Stomach (tissue), 4 donors: ENCODE measurements at regions not wholly inside any gene's neighbourhood (a gene's known extent, or its start where the extent isn't known, plus 50 kb on each side); places are given as distances from the start of the nearest gene placed in this dataset.

ENCODE experiments used
- EP300 ChIP-seq: sonication (generic); formaldehyde crosslinking; IDR thresholded peaks from one replicate; pipeline ENCODE4 v1.6.1; 2017; ENCODE audit warnings: antibody characterized with exemption
- POLR2A ChIP-seq, 4 donors: fragments of 450-650 bp; IDR thresholded peaks; one replicate each; pipeline ENCODE4 v1.6.1; 2016; ENCODE audit warnings: antibody characterized with exemption in 4 of 4, control low read depth in 2 of 4, mild to moderate bottlenecking in 1 of 4, moderate library complexity in 1 of 4
- POLR2AphosphoS5 ChIP-seq, 3 donors: sonication (generic); formaldehyde crosslinking; IDR thresholded peaks; one replicate each; pipeline ENCODE4 v1.6.1; 2016; ENCODE audit warnings: antibody characterized with exemption in 3 of 3
- TF ChIP-seq, protein P1 (sequence below), 7 experiments: fragments of 450-650 bp in 4 of 7; fragments of 200-600 bp in 3 of 7; sonication (generic) in 3 of 7; IDR thresholded peaks; one replicate each; pipeline ENCODE4 v1.5.1; 2016 to 2019; ENCODE audit warnings: antibody characterized with exemption in 7 of 7, control low read depth in 2 of 7, mild to moderate bottlenecking in 1 of 7

DNA sequence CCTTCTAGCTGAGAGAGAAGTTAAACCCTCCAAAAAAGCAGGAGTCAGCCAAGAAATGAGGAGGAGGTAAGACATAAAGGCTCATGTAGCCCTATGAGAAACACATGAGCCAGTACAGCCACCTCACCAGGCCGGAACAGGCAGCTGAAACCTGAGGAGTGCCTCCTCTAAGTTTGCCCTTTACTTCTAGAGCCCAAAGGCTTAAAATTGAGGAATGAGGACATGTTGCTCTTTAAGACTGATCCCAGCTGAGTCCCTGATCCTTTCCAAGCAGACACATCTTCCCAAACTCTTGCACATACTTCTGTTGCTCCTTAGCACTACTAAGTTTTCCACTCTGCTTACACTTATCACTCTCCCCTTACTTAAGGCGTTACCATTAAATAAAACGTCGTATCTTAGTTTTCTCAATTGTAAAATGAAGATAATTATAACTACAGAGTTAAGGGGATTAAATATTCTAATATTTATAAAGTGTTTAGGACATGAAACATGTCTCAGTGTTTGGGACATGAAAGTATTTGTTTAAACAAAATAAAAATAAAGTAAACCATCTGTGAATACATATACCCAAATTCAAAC, 124.0 kb downstream of the OGFRL1 start:
- TF ChIP-seq, protein P1, sequence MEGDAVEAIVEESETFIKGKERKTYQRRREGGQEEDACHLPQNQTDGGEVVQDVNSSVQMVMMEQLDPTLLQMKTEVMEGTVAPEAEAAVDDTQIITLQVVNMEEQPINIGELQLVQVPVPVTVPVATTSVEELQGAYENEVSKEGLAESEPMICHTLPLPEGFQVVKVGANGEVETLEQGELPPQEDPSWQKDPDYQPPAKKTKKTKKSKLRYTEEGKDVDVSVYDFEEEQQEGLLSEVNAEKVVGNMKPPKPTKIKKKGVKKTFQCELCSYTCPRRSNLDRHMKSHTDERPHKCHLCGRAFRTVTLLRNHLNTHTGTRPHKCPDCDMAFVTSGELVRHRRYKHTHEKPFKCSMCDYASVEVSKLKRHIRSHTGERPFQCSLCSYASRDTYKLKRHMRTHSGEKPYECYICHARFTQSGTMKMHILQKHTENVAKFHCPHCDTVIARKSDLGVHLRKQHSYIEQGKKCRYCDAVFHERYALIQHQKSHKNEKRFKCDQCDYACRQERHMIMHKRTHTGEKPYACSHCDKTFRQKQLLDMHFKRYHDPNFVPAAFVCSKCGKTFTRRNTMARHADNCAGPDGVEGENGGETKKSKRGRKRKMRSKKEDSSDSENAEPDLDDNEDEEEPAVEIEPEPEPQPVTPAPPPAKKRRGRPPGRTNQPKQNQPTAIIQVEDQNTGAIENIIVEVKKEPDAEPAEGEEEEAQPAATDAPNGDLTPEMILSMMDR (IDR thresholded peaks at IDR 0.05), result no peak
- TF ChIP-seq POLR2A (IDR thresholded peaks at IDR 0.05) (no peak), EP300 (no peak), POLR2AphosphoS5 (IDR thresholded peaks at IDR 0.05) (no peak)
